ENCODE measurements at regions not wholly inside any gene's neighbourhood (a gene's known extent, or its start where the extent isn't known, plus 50 kb on each side); places are given as distances from the start of the nearest gene placed in this dataset.

- TF ChIP-seq, protein P1, sequence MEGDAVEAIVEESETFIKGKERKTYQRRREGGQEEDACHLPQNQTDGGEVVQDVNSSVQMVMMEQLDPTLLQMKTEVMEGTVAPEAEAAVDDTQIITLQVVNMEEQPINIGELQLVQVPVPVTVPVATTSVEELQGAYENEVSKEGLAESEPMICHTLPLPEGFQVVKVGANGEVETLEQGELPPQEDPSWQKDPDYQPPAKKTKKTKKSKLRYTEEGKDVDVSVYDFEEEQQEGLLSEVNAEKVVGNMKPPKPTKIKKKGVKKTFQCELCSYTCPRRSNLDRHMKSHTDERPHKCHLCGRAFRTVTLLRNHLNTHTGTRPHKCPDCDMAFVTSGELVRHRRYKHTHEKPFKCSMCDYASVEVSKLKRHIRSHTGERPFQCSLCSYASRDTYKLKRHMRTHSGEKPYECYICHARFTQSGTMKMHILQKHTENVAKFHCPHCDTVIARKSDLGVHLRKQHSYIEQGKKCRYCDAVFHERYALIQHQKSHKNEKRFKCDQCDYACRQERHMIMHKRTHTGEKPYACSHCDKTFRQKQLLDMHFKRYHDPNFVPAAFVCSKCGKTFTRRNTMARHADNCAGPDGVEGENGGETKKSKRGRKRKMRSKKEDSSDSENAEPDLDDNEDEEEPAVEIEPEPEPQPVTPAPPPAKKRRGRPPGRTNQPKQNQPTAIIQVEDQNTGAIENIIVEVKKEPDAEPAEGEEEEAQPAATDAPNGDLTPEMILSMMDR (IDR thresholded peaks at IDR 0.05): peak; percentile 52 to 93 (median 86)
- TF ChIP-seq POLR2A (IDR thresholded peaks at IDR 0.05): no peak
Observed at GRCh38 chr18:22563164-22563583, 145.5 kb upstream of the CTAGE1 start.

All from adrenal gland (tissue), 5 donors.